Astrocyte (in vitro differentiated cells and primary cell): ENCODE measurements at regions not wholly inside any gene's neighbourhood (a gene's known extent, or its start where the extent isn't known, plus 50 kb on each side); places are given as distances from the start of the nearest gene placed in this dataset.
A peak's percentile ranks its signal among the peaks of the same experiment; 100 is the strongest.

Experiments
- DNase-seq: peaks from one replicate; pipeline ENCODE4 v3.0.0-alpha.2; 2010; ENCODE audit warnings: low read depth
- FAIRE-seq: peaks from 2 replicates; lab custom pipeline; 2011; peaks lifted over from hg19 to GRCh38; lab: Jason Lieb, UNC
- H2AFZ ChIP-seq: 2 replicates; pipeline ENCODE4 v1.6.0; 2012; ENCODE audit warnings: low read depth, low read length, inconsistent platforms
- H3K27ac ChIP-seq: 2 replicates; pipeline ENCODE4 v1.5.1; 2011; ENCODE audit warnings: low read depth, low read length, inconsistent platforms
- H3K27me3 ChIP-seq: 2 replicates; pipeline ENCODE4 v1.6.0; 2011; ENCODE audit warnings: low read length, inconsistent platforms; ENCODE audit not compliant: insufficient read depth
- H3K36me3 ChIP-seq: 2 replicates; pipeline ENCODE4 v1.5.1; 2011; ENCODE audit warnings: low read length, inconsistent platforms; ENCODE audit not compliant: insufficient read depth
- H3K4me1 ChIP-seq: 2 replicates; pipeline ENCODE4 v1.5.1; 2011; ENCODE audit warnings: low read length, inconsistent platforms; ENCODE audit not compliant: insufficient read depth
- H3K4me2 ChIP-seq: 2 replicates; pipeline ENCODE4 v1.6.0; 2012; ENCODE audit warnings: low read length, inconsistent platforms
- H3K4me3 ChIP-seq: 2 replicates; pipeline ENCODE4 v1.5.1; 2011; ENCODE audit warnings: low read depth, mild to moderate bottlenecking, low read length, inconsistent platforms; ENCODE audit not compliant: insufficient read depth
- H3K79me2 ChIP-seq: 2 replicates; pipeline ENCODE4 v1.6.0; 2012; ENCODE audit warnings: mild to moderate bottlenecking, low read length, inconsistent platforms; ENCODE audit not compliant: insufficient read depth
- H3K9ac ChIP-seq: 2 replicates; pipeline ENCODE4 v1.6.0; 2012; ENCODE audit warnings: mild to moderate bottlenecking, low read length, inconsistent platforms
- H3K9me3 ChIP-seq: 2 replicates; pipeline ENCODE4 v1.5.1; 2012; ENCODE audit warnings: low read depth, mild to moderate bottlenecking, low read length, inconsistent platforms; ENCODE audit not compliant: insufficient read depth
- H4K20me1 ChIP-seq: 2 replicates; pipeline ENCODE4 v1.6.0; 2012; ENCODE audit warnings: low read length, inconsistent platforms; ENCODE audit not compliant: insufficient read depth
- H3K27ac Mint-ChIP-seq: one replicate; pipeline ENCODE4 v1.8.0; 2021; ENCODE audit warnings: mild to moderate bottlenecking, mixed read lengths; ENCODE audit not compliant: unreplicated experiment
- H3K27me3 Mint-ChIP-seq: one replicate; pipeline ENCODE4 v1.8.0; 2021; ENCODE audit warnings: low read depth, mixed read lengths; ENCODE audit not compliant: unreplicated experiment
- H3K36me3 Mint-ChIP-seq: one replicate; pipeline ENCODE4 v1.8.0; 2021; ENCODE audit warnings: low read depth, mixed read lengths; ENCODE audit not compliant: unreplicated experiment
- H3K4me1 Mint-ChIP-seq: one replicate; pipeline ENCODE4 v1.8.0; 2021; ENCODE audit warnings: low read depth, mixed read lengths; ENCODE audit not compliant: unreplicated experiment
- H3K4me3 Mint-ChIP-seq: one replicate; pipeline ENCODE4 v1.8.0; 2021; ENCODE audit warnings: mild to moderate bottlenecking, moderate library complexity, mixed read lengths; ENCODE audit not compliant: unreplicated experiment
- H3K9me3 Mint-ChIP-seq: one replicate; pipeline ENCODE4 v1.8.0; 2021; ENCODE audit warnings: mild to moderate bottlenecking, mixed read lengths; ENCODE audit not compliant: unreplicated experiment
- EZH2 ChIP-seq: IDR thresholded peaks from 2 replicates; pipeline ENCODE4 v1.6.1; 2012; ENCODE audit warnings: mild to moderate bottlenecking, low read length, inconsistent platforms; ENCODE audit not compliant: insufficient read depth
- TF ChIP-seq, protein P1 (sequence below): IDR thresholded peaks from 2 replicates; pipeline ENCODE4 v1.5.1; 2011; ENCODE audit warnings: low read depth, mild to moderate bottlenecking, inconsistent platforms, low read length, moderate library complexity; ENCODE audit not compliant: insufficient read depth

DNA sequence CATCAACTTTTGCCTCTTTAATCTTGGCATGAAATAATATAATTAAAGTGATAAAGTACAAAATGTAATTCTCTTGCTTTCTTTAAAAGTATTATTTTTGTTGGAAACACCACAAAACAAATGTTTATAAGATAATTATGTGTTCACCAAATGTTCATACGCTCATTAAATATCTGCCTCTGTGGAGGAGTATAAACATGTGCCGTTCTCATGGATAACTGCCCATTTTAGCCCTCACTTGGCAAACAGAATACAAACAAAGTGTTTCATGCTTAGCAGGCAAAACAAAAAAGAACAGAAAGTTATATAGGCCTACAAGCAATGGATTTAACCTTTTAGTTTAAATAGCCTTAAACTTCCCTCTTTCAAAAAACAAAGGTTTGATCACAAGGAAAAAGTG is 800.5 kb upstream of the DIAPH2 start:
- no peak overlapping the region for H3K4me2 ChIP-seq
- FAIRE-seq (peak; percentile 96), DNase-seq (no peak)
- peak overlapping the region; percentile 58 for H3K27ac ChIP-seq
- H4K20me1 ChIP-seq: no peaks in the 10 kb centered on the region
- H3K9ac ChIP-seq: no peak overlapping the region
- no peaks in the 10 kb centered on the region for H3K36me3 ChIP-seq
- no peak overlapping the region for H3K4me3 ChIP-seq
- TF ChIP-seq, protein P1, sequence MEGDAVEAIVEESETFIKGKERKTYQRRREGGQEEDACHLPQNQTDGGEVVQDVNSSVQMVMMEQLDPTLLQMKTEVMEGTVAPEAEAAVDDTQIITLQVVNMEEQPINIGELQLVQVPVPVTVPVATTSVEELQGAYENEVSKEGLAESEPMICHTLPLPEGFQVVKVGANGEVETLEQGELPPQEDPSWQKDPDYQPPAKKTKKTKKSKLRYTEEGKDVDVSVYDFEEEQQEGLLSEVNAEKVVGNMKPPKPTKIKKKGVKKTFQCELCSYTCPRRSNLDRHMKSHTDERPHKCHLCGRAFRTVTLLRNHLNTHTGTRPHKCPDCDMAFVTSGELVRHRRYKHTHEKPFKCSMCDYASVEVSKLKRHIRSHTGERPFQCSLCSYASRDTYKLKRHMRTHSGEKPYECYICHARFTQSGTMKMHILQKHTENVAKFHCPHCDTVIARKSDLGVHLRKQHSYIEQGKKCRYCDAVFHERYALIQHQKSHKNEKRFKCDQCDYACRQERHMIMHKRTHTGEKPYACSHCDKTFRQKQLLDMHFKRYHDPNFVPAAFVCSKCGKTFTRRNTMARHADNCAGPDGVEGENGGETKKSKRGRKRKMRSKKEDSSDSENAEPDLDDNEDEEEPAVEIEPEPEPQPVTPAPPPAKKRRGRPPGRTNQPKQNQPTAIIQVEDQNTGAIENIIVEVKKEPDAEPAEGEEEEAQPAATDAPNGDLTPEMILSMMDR: no peak
- TF ChIP-seq EZH2: no peak
- no peaks in the 10 kb centered on the region for H3K79me2 ChIP-seq
- no peak overlapping the region for H3K4me3 Mint-ChIP-seq
- no peaks in the 10 kb centered on the region for H3K9me3 Mint-ChIP-seq
- H3K27me3 ChIP-seq: no peaks in the 10 kb centered on the region
- no peak overlapping the region for H2AFZ ChIP-seq
- H3K27me3 Mint-ChIP-seq: no peaks in the 10 kb centered on the region
- peaks cover 3% of the 10 kb centered on the region for H3K4me1 Mint-ChIP-seq
- no peaks in the 10 kb centered on the region for H3K36me3 Mint-ChIP-seq
- H3K4me1 ChIP-seq: no peaks in the 10 kb centered on the region
- H3K9me3 ChIP-seq: no peaks in the 10 kb centered on the region
- H3K27ac Mint-ChIP-seq: no peak overlapping the region

DNA sequence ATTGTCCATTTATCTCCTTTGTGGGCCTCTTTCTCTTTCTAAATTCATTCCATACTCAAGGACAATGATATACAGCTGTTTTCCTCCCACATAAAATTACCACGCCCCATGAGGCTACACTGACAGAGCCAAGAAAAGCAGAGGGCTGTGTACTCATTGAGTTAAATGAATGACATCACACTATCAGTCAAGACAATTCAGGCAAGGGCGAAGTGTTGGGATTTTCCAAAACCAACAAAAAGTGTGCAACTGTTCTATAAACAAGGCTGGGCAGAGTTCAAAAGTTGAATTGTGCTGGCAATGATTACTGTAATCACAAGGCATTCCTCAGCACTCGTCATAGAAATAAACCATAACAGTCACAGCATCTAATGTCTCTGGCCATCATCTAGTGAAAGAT is 799.6 kb upstream of the DIAPH2 start:
- H3K27me3 Mint-ChIP-seq: no peaks in the 10 kb centered on the region
- no peaks in the 10 kb centered on the region for H3K36me3 Mint-ChIP-seq
- Histone ChIP-seq H3K27me3 (no peaks in the 10 kb centered on the region), H3K79me2 (no peaks in the 10 kb centered on the region), H3K27ac (peak overlapping the region; percentile 58), H3K9ac (no peak overlapping the region), H3K4me3 (no peak overlapping the region), H3K4me2 (no peak overlapping the region), H3K4me1 (no peaks in the 10 kb centered on the region), H2AFZ (no peak overlapping the region), H3K9me3 (no peaks in the 10 kb centered on the region), H3K36me3 (no peaks in the 10 kb centered on the region), H4K20me1 (no peaks in the 10 kb centered on the region)
- FAIRE-seq (no peak), DNase-seq (peak; percentile 18)
- H3K4me3 Mint-ChIP-seq: no peak overlapping the region
- peaks cover 3% of the 10 kb centered on the region for H3K4me1 Mint-ChIP-seq
- H3K27ac Mint-ChIP-seq: no peak overlapping the region
- no peaks in the 10 kb centered on the region for H3K9me3 Mint-ChIP-seq
- no peak for TF ChIP-seq EZH2
- TF ChIP-seq, protein P1: no peak

DNA sequence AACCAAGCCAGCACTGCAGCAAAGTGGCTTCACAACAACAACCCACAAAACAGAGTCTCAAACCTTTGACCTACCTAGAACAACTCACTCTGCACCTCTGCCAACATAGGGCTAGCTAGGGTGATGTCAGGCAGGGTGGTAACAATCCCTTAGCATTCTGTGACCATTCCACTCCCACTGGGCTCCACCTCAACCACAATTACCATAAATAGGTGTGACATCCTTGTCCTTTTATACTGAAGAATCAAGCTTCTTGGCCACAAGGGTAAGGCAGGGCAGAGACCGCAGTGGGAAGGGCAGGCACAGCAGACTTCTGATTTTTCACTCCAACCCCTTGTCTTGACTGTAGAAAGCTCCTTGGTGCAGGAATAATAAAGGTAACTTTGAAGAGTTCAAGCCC is 795.4 kb upstream of the DIAPH2 start:
- no peaks in the 10 kb centered on the region for H3K36me3 Mint-ChIP-seq
- no peaks in the 10 kb centered on the region for H3K9me3 Mint-ChIP-seq

More for the DNA sequence above, 795.4 kb upstream of the DIAPH2 start:
- no peak overlapping the region for H3K27ac ChIP-seq
- no peak for DNase-seq
- no peaks in the 10 kb centered on the region for H3K27me3 Mint-ChIP-seq
- no peaks in the 10 kb centered on the region for H3K27me3 ChIP-seq
- no peak overlapping the region for H3K4me3 ChIP-seq
- no peak for TF ChIP-seq EZH2
- TF ChIP-seq, protein P1: no peak
- no peaks in the 10 kb centered on the region for H3K36me3 ChIP-seq
- H3K9me3 ChIP-seq: no peaks in the 10 kb centered on the region
- H4K20me1 ChIP-seq: no peaks in the 10 kb centered on the region
- no peak overlapping the region for H2AFZ ChIP-seq
- peaks cover 3% of the 10 kb centered on the region for H3K4me1 Mint-ChIP-seq
- H3K27ac Mint-ChIP-seq: no peak overlapping the region
- peak; percentile 92 for FAIRE-seq
- H3K4me3 Mint-ChIP-seq: no peak overlapping the region
- H3K79me2 ChIP-seq: no peaks in the 10 kb centered on the region
- no peak overlapping the region for H3K4me2 ChIP-seq
- no peaks in the 10 kb centered on the region for H3K4me1 ChIP-seq
- H3K9ac ChIP-seq: no peak overlapping the region
